VCaP (cell line): ENCODE measurements at regions not wholly inside any gene's neighbourhood (a gene's known extent, or its start where the extent isn't known, plus 50 kb on each side); places are given as distances from the start of the nearest gene placed in this dataset.

Experiments used
- H3K27ac ChIP-seq: fragments of 450-650 bp; 2 replicates; pipeline ENCODE4 v1.5.1; 2017
- TF ChIP-seq, protein P1 (sequence below): fragments of 450-650 bp; conservative IDR thresholded peaks from 2 replicates; pipeline ENCODE4 v1.5.1; 2017; ENCODE audit warnings: mild to moderate bottlenecking, moderate library complexity

GRCh38 chr5:36355516-36355915 is 53.8 kb upstream of the RANBP3L start:
- H3K27ac ChIP-seq = no peak overlapping the region
- TF ChIP-seq, protein P1, sequence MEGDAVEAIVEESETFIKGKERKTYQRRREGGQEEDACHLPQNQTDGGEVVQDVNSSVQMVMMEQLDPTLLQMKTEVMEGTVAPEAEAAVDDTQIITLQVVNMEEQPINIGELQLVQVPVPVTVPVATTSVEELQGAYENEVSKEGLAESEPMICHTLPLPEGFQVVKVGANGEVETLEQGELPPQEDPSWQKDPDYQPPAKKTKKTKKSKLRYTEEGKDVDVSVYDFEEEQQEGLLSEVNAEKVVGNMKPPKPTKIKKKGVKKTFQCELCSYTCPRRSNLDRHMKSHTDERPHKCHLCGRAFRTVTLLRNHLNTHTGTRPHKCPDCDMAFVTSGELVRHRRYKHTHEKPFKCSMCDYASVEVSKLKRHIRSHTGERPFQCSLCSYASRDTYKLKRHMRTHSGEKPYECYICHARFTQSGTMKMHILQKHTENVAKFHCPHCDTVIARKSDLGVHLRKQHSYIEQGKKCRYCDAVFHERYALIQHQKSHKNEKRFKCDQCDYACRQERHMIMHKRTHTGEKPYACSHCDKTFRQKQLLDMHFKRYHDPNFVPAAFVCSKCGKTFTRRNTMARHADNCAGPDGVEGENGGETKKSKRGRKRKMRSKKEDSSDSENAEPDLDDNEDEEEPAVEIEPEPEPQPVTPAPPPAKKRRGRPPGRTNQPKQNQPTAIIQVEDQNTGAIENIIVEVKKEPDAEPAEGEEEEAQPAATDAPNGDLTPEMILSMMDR = no peak

DNA sequence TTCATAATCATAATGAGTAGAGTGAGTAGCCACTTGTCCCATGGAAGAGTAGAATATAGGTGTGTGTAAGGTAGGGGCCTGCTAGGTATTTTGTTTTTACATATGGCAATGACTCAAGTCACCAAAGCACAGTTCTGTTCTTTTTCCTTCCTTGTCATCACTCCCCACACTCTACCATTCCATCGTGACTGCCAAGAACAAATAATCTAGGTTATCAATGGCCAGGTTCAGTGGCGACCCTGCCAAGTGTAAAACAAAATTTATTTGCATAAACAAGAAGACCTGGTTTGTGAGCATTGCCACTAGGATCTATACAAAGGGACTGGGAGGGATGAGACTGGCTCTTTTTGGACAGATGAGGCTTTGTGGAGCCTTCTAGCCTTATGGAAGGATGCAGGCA is 55.2 kb upstream of the RANBP3L start:
- H3K27ac ChIP-seq = peak overlapping the region; percentile 10
- TF ChIP-seq, protein P1 = no peak

DNA sequence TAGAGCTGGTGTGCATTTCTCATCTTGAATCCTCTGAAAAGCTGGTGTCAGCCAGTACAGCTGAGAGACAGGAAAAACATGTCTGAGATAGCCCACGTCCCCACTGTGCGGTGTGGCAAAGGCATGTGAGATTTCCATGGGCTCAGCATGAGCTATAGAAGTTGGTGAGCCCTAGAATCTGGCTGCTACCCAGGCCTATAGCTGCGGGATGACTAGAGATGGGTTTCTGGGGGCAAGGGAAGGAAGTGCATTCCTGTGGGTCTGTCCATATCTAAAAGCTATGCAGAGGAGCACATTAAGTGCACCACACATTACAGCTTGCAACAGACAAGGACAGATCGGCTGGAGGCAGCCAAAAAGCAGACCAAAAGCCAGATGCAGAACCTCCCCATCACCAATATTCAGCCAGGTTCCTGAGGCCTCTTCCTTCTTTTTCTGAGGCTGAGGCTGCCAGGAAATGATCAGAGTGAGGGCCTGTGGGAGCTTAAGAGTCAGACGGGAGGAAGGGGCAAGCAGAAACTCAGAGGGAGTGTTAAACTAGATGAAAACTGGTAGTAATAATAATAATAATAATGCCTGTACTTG is 55.8 kb upstream of the RANBP3L start:
- TF ChIP-seq, protein P1 = no peak
- peak overlapping the region; percentile 10 for H3K27ac ChIP-seq

DNA sequence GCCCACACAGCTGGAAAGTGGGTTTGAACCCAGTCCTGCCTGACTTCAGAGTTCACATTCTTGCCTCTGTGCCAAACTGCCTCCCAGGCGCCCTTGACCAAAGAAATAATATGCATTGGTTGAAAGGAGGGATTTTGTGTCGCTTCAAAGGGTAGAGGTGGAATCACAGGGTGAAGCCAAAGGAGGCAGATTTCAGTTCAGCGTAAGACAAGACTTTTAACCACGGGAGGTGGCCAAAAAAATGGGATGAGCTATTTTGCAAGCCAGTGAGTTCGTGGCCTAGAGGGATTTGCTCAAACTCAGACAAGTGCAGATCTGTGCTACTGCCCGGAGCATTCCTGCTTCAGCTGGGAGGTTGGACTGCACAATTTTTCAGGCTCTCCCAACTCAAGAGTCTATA is 57.6 kb upstream of the RANBP3L start:
- TF ChIP-seq, protein P1 = no peak
- H3K27ac ChIP-seq = no peak overlapping the region

DNA sequence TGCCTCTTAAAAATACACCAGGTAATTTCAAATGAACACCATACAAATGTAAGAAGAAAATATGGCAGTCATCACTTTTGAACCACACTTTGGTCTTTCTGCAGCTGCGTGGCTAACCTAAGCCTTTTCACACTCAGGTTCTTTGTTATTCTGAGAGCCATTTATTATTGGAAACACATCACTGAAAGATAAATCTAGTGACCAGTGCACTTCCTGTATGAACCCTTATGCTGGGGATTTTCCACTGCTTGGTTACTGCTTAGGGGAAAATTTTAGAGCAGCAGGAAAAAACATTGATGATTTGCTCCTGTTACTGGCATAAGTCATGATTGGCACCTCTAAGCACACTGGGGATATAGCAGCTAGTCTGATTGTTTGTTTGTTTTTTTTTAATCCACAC is 58.6 kb upstream of the RANBP3L start:
- no peak overlapping the region for H3K27ac ChIP-seq
- TF ChIP-seq, protein P1 = no peak

DNA sequence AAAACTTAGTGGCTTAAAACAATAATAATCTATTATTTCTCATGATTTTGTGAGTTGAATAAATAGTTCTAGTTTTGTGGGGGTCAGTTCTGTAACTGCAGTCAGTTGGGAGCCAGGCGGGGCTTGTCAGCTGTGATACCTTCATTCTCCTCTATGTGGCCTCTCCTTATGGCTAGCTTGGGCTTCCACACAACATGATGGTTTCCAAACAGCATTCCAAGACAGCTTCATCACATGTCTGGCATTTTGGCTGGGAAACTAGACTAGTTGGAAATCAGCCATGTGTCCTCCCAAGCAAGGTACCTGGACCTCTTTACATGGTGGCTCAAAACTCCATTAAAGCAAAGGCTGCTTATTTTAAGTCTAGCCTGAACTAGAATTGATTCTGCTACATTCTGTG is 61.4 kb upstream of the RANBP3L start:
- TF ChIP-seq, protein P1 = no peak

GRCh38 chr5:36363744-36364143 is 62.0 kb upstream of the RANBP3L start:
- TF ChIP-seq, protein P1 = no peak
- H3K27ac ChIP-seq = no peak overlapping the region

More for the DNA sequence above, 61.4 kb upstream of the RANBP3L start:
- H3K27ac ChIP-seq = no peak overlapping the region
